ENCODE measurements at regions not wholly inside any gene's neighbourhood (a gene's known extent, or its start where the extent isn't known, plus 50 kb on each side); places are given as distances from the start of the nearest gene placed in this dataset.

DNA sequence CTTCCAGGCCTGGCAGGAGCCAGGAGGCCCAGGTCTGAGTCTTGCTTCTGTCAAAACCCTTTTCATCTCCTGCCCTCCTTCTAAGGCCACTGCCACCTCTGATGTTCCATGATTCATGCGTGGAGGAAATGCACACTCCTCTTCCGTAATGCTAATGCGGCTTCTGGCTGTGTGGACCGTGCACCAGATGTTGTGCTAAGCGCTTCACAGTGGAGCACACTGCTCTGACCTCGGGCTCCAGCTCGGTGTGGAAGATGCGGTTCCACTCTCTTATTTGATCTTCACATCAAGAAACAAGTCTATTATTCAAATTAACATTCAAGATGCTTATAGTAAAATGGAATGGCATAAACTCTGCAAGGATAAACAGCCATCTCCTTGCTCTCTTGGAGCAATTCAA, 629.2 kb downstream of the UQCRFS1 start:
- no peaks in the 10 kb centered on the region for H3K27me3 Mint-ChIP-seq (ENCODE audit: unreplicated experiment)
- no peaks in the 10 kb centered on the region for H3K9me3 Mint-ChIP-seq (ENCODE audit: unreplicated experiment)
- no peak for DNase-seq (ENCODE audit: low spot score)
- TF ChIP-seq CTCF (IDR thresholded peaks at IDR 0.05; ENCODE audit: unreplicated experiment) = no peak
- H3K4me3 Mint-ChIP-seq (ENCODE audit: unreplicated experiment) = no peak overlapping the region
- no peak overlapping the region for H3K27ac Mint-ChIP-seq (ENCODE audit: unreplicated experiment)
- no peaks in the 10 kb centered on the region for H3K36me3 Mint-ChIP-seq (ENCODE audit: low read depth, unreplicated experiment)
- H3K4me1 Mint-ChIP-seq (ENCODE audit: unreplicated experiment) = no peaks in the 10 kb centered on the region

- Mint-ChIP-seq H3K9me3 (ENCODE audit: unreplicated experiment) (no peaks in the 10 kb centered on the region), H3K27ac (ENCODE audit: unreplicated experiment) (no peak overlapping the region), H3K27me3 (ENCODE audit: unreplicated experiment) (no peaks in the 10 kb centered on the region), H3K4me1 (ENCODE audit: unreplicated experiment) (no peaks in the 10 kb centered on the region), H3K4me3 (ENCODE audit: unreplicated experiment) (no peak overlapping the region), H3K36me3 (ENCODE audit: low read depth, unreplicated experiment) (no peaks in the 10 kb centered on the region)
- no peak for TF ChIP-seq CTCF (IDR thresholded peaks at IDR 0.05; ENCODE audit: unreplicated experiment)
- no peak for DNase-seq (ENCODE audit: low spot score)
Observed at GRCh38 chr19:28583242-28583641, 629.7 kb downstream of the UQCRFS1 start.

- Mint-ChIP-seq H3K27me3 (ENCODE audit: unreplicated experiment) (no peaks in the 10 kb centered on the region), H3K4me1 (ENCODE audit: unreplicated experiment) (no peaks in the 10 kb centered on the region), H3K4me3 (ENCODE audit: unreplicated experiment) (no peak overlapping the region), H3K36me3 (ENCODE audit: low read depth, unreplicated experiment) (no peaks in the 10 kb centered on the region), H3K27ac (ENCODE audit: unreplicated experiment) (no peak overlapping the region), H3K9me3 (ENCODE audit: unreplicated experiment) (no peaks in the 10 kb centered on the region)
- no peak for TF ChIP-seq CTCF (IDR thresholded peaks at IDR 0.05; ENCODE audit: unreplicated experiment)
- no peak for DNase-seq (ENCODE audit: low spot score)
Observed at GRCh38 chr19:28582796-28583195, 630.2 kb downstream of the UQCRFS1 start.

- no peak for DNase-seq (ENCODE audit: low spot score)
- Mint-ChIP-seq H3K4me1 (ENCODE audit: unreplicated experiment) (no peaks in the 10 kb centered on the region), H3K27ac (ENCODE audit: unreplicated experiment) (no peak overlapping the region), H3K4me3 (ENCODE audit: unreplicated experiment) (no peak overlapping the region), H3K36me3 (ENCODE audit: low read depth, unreplicated experiment) (no peaks in the 10 kb centered on the region), H3K9me3 (ENCODE audit: unreplicated experiment) (no peaks in the 10 kb centered on the region), H3K27me3 (ENCODE audit: unreplicated experiment) (peaks cover 1% of the 10 kb centered on the region)
- no peak for TF ChIP-seq CTCF (IDR thresholded peaks at IDR 0.05; ENCODE audit: unreplicated experiment)
Observed at GRCh38 chr19:28582344-28582743, 630.6 kb downstream of the UQCRFS1 start.

- Mint-ChIP-seq H3K27me3 (ENCODE audit: unreplicated experiment) (peaks cover 1% of the 10 kb centered on the region), H3K4me1 (ENCODE audit: unreplicated experiment) (no peaks in the 10 kb centered on the region), H3K27ac (ENCODE audit: unreplicated experiment) (no peak overlapping the region), H3K36me3 (ENCODE audit: low read depth, unreplicated experiment) (no peaks in the 10 kb centered on the region), H3K4me3 (ENCODE audit: unreplicated experiment) (no peak overlapping the region), H3K9me3 (ENCODE audit: unreplicated experiment) (no peaks in the 10 kb centered on the region)
- DNase-seq (ENCODE audit: low spot score) = no peak
- TF ChIP-seq CTCF (IDR thresholded peaks at IDR 0.05; ENCODE audit: unreplicated experiment) = no peak
Observed at GRCh38 chr19:28581468-28581770, 631.5 kb downstream of the UQCRFS1 start.
